GM12865 (cell line): ENCODE measurements at regions not wholly inside any gene's neighbourhood (a gene's known extent, or its start where the extent isn't known, plus 50 kb on each side); places are given as distances from the start of the nearest gene placed in this dataset.

Experiments used
- DNase-seq: peaks from one replicate; pipeline ENCODE4 v3.0.0; 2010; ENCODE audit warnings: low read depth
- H3K4me3 ChIP-seq: 2 replicates; pipeline ENCODE4 v1.5.1; 2011; ENCODE audit warnings: mild to moderate bottlenecking, low read depth, low read length, control low read depth
- TF ChIP-seq, protein P1 (sequence below): IDR thresholded peaks from 2 replicates; pipeline ENCODE4 v1.5.1; 2011; ENCODE audit warnings: low read length, control low read depth, low read depth, inconsistent platforms; ENCODE audit not compliant: insufficient read depth; ENCODE audit errors: missing control alignments

DNA sequence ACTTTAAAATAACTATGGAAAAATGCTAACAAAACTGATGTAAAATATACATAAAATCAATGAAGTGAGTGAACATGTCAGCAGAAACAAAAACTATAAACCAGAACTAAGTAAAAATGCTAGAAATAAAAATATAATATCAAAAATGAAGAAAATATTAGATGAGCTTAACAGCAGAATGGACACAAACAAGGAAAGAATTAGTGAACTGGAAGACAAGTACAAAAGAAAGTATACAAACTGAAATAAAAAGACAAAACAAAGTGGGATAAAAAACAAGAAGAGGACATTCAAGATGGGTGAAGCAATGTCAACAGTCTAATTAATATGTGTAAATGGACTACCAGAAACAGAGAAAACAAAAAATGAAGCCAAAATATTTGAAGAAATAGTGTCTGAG, 339.2 kb downstream of the NXPE2 start:
- TF ChIP-seq, protein P1, sequence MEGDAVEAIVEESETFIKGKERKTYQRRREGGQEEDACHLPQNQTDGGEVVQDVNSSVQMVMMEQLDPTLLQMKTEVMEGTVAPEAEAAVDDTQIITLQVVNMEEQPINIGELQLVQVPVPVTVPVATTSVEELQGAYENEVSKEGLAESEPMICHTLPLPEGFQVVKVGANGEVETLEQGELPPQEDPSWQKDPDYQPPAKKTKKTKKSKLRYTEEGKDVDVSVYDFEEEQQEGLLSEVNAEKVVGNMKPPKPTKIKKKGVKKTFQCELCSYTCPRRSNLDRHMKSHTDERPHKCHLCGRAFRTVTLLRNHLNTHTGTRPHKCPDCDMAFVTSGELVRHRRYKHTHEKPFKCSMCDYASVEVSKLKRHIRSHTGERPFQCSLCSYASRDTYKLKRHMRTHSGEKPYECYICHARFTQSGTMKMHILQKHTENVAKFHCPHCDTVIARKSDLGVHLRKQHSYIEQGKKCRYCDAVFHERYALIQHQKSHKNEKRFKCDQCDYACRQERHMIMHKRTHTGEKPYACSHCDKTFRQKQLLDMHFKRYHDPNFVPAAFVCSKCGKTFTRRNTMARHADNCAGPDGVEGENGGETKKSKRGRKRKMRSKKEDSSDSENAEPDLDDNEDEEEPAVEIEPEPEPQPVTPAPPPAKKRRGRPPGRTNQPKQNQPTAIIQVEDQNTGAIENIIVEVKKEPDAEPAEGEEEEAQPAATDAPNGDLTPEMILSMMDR, result no peak
- H3K4me3 ChIP-seq, result no peak overlapping the region
- DNase-seq, result no peak

DNA sequence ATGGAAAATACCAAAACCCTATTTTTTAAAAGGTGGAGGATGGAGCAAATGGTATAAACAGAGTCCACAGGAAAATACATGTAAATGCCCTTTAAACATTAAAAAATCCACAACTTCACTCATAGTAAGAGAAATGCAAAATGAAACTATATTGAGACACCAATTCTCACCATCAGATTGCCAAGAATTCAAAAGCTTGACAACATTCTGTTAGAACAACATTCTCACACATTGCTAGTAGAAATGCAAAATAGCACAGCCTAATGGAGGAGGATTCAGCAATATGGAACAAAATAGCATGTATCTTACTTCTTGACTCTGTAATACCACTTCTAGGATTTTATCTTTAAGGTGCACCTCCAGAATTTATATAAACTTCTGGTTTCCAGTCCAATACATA, 351.8 kb downstream of the NXPE2 start:
- TF ChIP-seq, protein P1, result no peak
- H3K4me3 ChIP-seq, result no peak overlapping the region
- no peak for DNase-seq

DNA sequence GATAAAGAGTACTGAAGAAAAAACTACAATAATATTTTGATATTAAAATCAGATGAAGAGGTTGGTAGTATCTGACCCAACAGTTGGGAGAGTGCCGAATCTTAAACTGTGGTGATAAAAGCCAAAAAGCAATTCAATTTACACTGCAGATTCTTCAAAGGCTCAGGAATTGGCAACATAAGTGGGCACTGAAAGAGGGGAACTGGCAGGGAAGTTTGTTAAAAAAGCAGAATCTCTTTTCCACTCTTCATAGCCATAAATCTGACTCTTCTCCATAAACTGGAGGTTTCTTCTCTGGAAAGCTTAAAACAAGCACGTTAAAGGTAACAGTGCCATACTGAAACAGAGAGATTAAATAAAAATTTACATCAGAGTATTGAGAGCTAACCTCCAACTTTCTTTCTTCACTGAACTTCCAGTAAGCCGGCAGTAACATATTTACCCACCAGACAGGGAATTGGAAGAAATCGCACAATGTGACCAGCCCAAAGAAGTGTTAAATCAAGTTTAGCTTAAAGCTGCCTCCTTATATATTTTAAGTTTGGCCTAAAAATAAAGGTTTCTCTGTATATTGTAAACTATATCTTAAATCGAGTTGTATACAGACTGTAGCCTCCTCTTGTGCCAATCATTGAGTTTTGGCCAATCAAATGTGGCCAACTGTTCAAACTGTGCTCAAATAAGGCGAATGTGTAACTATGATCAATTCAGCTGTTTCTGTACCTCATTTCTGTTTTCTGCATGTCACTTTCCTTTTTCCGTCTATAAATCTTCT, 358.3 kb downstream of the NXPE2 start:
- no peak overlapping the region for H3K4me3 ChIP-seq
- TF ChIP-seq, protein P1, result no peak

DNA sequence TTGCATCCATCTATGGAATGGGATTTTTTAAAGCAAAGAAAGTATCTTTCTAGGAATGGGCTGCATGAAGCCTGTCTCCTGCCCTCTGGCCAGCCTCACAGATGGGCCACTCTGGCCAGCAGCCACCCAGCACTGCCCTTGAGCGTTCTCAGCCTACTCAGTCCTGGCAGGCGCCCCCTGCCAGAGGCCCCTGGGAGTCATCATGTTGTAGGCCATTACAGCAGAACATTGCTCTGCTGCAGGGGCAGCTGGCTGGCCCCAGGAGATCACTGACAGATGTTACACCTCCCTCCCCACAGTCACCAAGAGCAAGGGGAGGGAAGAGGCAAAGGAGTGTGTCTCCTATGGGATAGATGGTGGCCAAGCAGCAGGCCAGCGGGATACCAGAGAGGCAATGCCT, 363.7 kb downstream of the NXPE2 start:
- TF ChIP-seq, protein P1, result no peak
- no peak for DNase-seq
- no peak overlapping the region for H3K4me3 ChIP-seq

More for the DNA sequence above, 358.3 kb downstream of the NXPE2 start:
- DNase-seq, result no peak

DNA sequence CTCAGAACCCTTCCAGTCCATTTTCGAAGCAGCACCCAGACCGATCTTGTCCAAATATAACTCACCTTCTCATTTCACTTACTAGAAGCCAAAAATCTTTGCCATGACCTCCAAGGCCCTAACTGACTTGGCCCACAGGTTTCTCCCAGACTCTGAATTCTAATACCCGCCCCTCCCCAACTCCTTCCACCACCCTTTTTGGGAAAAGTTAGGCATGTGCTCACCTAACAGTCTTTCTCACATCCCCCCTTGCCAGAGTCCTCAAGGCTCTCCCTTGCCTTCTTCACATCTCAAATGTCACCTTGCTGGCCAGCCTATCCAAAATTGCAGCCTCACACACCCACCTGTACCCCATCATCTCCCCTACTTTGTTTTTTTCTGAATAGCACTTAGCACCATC, 369.3 kb downstream of the NXPE2 start:
- TF ChIP-seq, protein P1, result no peak
- no peak for DNase-seq
- H3K4me3 ChIP-seq, result no peak overlapping the region

DNA sequence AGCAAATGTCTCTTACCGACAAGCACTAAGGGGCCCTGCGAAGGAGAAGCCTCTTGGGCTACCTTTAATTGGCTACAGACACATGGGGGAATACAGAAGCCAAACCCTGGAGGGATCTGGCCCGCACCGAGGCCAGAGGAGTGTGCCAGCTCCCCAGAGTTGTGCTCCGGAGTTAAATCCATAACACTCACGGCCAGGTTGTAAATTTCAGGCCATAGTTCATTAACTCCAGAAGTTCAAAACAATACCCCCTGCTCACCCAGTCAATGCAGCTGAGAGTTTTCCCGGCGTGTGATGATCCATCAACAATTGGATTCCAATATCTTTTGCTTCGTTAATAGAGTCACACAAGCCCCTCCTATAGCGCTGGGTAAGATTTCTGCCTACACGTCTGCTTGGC, 371.5 kb downstream of the NXPE2 start:
- H3K4me3 ChIP-seq, result no peak overlapping the region
- DNase-seq, result no peak
- TF ChIP-seq, protein P1, result no peak

DNA sequence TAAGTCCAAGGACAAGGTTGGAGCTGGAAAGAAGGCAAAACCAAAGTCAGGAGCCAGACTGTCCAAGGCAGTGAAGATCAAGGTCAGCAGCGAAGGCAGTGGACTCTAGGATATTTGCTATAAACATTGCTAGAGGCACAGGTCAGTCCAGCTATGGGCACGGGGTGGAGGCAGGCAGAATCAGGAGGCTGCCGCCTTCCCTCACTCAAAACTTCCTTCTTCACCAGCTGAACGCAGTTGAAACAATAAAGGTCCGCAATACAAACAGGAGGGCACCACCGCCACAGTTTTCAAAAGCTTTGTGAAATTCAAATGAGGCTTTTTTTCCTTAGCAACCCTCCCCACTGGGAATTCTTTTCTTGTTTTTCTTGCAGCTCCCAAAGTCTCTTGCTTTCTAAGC, 372.4 kb downstream of the NXPE2 start:
- TF ChIP-seq, protein P1, result no peak
- no peak for DNase-seq
- no peak overlapping the region for H3K4me3 ChIP-seq
